ENCODE measurements at regions not wholly inside any gene's neighbourhood (a gene's known extent, or its start where the extent isn't known, plus 50 kb on each side); places are given as distances from the start of the nearest gene placed in this dataset.
"Not testable (repeated sequence)": the region's sequence is repeated elsewhere in the genome, so short reads cannot be mapped to it uniquely, and the experiment has no call there.

DNA sequence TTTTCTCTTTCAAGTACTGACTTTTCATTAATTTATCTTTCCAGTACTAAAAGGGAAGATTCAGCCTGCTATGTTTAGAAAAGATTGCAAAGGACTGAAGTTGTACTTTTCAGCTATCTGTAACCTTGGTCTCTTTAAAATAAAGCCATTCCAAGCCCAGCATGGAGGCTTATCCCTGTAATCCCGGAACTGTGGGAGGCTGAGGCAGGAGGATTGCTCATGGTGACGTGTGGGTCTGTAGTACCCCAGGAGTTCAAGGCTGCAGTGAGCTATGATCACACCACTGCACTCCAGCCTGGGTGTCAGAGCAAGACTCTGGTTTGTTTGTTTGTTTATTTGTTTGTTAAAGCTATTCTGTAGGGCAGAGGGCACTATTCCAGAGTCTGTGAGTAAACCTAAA lies 50.6 kb upstream of the TMEM170B start:
- DNase-seq = no peak

DNA sequence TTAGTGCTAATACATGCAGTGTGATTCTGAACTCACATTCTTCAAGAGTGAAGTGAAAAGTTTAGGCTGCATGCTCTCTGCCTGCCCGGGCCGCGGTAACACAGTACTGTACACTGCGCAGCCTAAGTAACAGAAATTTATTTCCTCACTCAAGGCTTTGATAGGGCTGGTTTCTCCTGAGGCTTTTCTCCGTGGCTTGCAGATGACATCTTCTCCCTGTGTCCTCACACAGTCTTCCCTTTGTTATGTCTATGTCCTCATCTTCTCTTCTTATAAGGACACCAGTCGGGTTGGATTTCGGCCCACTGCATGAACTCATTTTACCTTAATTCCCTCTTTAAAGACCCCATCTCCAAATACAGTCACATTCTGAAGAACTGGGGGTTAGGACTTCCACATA lies 51.1 kb upstream of the TMEM170B start:
- no peak for DNase-seq

- DNase-seq = no peak
Measured at GRCh38 chr6:11486051-11486450, 51.5 kb upstream of the TMEM170B start.

- DNase-seq = no peak
Measured at GRCh38 chr6:11485271-11485670, 52.3 kb upstream of the TMEM170B start.

DNA sequence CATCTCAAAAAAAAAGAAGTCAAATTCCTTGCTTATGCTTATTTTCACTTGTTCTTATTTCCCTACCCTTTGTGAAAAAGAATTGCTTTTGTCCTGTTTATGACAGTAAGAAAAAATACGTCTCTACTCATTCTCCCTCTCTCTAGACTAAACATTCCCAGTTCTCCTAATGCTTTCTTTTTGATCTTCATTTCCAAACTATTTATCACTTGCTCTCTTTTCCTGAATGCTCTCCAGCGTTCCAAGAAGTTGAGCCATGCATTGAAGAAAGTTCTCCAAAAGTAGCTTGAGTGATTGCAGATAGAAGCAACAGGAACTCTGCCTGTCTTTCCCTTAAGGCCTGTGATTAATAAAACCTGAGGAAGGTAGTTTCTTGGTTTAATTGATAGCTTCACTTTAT lies 53.1 kb upstream of the TMEM170B start:
- no peak for DNase-seq

DNA sequence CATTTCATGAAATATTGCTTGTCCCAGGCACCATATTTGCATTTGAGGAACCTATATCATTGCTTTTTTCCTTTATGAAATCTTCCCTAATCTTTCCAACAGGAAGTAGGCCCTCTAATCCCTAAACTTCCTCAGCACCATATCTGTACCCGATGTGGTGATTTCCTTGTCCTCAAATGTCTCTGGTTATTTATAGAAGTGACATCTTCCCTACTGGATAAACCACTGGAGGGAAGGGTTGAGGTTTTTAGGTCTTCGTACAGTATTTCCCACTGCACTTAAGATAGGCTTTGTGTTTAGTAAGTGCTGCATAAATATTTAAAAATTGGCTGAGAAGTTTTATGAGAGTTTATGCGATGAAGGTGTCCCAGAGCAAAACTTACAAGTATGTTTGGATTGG lies 54.9 kb upstream of the TMEM170B start:
- DNase-seq = no peak

DNA sequence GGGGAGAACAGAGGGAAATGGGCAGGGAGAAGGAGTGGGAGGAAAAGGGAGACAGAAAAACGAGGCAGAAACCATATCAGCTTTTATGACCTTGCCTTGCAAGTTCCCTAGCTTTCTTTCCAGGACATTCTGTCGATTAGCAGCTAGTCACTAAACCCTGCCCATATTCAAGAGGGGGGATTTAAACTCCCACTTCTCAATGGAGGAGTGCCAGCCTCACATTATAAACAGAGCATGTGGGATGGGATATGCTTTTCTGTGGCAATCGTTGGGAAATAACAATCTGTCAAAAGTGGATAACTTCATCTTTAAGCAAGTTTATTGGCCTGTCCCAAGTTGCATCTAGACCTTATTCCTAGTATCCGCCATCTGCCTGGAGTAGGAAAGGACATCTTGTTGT lies 57.0 kb upstream of the TMEM170B start:
- no peak for DNase-seq

- no peak for DNase-seq
Measured at GRCh38 chr6:11479296-11479695, 58.3 kb upstream of the TMEM170B start.

DNA sequence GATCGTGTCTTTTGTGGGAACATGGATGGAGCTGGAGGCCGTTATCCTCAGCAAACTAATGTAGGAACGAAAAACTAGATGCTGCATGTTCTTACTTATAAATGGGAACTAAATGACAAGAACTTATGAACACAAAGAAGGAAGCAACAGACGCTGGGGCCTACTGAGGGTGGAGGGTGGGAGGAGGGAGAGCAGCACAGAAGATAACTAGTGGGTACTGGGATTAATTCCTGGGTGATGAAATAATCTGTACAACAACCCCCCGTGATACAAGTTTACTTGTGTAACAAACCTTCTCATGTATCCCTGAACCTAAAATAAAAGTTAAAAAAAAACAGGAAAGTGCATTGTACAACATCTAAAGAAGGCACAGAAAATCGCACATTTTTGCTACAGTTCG lies 59.0 kb upstream of the TMEM170B start:
- DNase-seq = no peak

DNA sequence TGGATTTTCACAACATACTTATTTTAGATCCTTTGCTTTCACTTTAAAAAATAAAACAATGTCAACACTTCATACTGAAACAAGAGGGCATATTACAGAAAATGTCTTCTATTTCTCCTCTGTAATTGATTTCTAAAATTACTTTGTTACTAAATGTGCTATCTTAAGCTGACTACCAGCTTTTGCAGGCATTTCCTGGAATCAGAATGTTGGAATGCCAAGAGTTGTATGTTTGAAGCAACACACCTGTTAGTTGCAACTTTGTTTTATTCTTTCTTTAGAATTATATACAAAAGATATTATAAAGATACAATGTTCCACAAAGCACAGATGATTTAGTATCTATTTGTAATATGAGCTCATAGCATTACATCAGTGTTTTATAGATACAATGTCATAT lies 62.5 kb upstream of the TMEM170B start:
- DNase-seq = no peak

GRCh38 chr6:11473008-11473740 lies 64.4 kb upstream of the TMEM170B start:
- DNase-seq = no peak

- DNase-seq = no peak
Measured at GRCh38 chr6:11471261-11471660, 66.3 kb upstream of the TMEM170B start.

DNA sequence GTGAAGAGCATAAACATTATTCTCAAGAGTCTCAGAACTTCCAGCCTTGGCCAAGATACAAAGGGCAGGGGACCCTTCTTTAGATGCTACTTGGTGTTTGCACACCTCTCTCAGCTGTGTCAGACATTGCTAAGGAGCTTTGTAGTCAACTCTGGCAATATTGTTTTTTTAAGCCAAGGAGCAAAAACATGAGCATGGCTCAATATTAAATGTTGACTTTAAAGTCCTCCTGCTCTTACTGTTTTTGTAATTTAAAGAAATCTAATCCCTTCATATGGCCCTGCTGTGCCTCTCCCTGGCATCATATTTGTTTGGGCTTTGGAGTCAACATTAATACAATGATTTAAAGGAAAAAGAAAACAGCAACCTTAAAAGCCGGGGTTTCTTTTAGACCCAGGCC lies 67.9 kb upstream of the TMEM170B start:
- DNase-seq = no peak

GRCh38 chr6:11468271-11468670 lies 69.3 kb upstream of the TMEM170B start:
- not testable (repeated sequence) for DNase-seq

DNA sequence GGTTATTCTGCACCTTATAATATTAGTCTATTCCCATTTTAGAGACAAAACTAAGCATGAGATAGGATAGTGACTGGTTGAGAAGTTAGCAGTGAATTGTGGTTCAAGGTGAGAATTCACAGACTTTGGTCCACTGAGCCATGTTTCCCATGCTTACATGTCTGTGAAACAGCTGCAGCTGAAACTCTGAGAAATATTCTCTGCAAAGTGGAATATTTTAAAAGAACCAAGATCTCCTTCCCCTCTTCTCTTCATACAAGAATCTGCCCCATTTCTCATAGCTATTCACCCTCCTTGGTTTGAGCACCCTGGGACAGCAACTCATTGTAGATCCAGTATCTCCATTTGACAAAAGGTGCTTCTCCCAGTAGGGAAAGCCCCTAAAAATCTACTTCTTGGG lies 70.2 kb upstream of the TMEM170B start:
- DNase-seq = no peak

DNA sequence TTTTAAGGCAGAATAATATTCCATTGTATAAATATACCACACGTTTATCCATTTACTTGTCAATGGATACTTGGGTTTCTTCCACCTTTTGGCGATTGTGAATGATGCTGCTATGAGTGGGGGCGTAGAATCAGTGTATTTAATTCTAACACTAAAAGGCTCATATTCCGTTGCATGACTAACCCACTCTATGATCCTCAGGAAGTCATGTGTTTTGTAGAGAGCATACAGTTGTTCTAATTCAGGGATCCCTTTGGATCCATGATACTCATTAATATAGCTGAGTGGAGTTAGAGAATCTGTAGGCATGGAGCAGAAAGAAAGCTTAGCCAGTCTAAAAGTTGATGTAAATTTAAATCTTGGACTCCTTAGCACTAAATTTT lies 74.2 kb upstream of the TMEM170B start:
- DNase-seq = no peak

GRCh38 chr6:11462742-11463397 lies 74.7 kb upstream of the TMEM170B start:
- DNase-seq = no peak

GRCh38 chr6:11460837-11461661 lies 76.5 kb upstream of the TMEM170B start:
- DNase-seq = no peak

DNA sequence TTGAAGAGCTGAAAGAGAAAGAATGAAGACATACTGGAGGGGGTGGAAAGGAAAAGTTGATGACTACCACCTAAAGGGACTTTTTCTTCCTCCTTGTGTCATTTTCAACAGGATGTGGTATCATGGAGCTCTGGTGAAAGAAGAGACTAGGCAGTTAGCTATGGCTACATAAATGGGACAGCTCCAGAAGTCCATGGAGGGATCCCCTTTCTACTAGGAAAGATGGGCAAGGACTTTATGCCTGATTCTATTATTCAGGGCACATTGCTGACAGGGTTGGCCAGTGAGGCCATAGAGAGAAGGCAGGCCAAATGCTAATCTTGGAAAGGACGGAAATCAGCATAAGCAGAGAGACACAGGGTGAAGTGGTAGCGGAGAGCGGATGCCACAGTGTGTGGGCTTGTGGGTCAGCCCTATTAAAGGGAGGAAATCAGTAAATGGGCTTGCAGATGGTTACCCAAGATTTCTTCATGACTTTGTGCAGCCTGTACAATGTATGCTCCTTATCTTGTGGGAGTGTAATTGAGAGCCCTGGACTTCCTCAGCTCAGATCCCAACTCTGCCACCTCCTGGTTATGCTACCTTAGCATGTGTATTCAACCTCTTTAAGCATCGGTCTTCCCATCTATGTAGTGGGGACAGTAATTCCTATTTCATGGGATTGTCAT lies 77.4 kb upstream of the TMEM170B start:
- no peak for DNase-seq

DNA sequence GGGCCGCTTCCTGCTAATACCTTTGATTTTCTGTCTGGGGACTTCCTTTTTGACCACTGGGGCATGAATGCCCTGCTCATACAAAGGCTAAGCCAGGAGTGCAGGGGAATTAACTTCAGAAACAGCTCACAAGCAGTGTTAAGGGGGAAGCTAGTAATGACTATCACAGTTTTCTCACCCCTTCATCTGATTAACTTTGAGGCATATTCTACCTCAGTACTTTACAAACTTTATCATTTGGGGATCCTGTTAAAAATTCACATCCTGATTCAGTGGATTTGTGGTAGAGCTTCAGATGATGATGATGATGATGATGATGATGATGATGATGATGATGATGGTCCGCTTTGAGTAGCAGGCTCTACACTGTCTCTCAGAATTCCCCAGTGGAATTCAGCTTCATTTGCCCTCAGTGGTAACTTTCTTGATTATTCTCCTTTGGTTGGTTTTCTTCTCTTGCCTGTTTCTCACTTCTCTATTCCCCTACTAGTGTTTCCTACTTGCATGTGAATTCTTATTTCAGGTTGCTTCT lies 78.4 kb upstream of the TMEM170B start:
- no peak for DNase-seq

DNA sequence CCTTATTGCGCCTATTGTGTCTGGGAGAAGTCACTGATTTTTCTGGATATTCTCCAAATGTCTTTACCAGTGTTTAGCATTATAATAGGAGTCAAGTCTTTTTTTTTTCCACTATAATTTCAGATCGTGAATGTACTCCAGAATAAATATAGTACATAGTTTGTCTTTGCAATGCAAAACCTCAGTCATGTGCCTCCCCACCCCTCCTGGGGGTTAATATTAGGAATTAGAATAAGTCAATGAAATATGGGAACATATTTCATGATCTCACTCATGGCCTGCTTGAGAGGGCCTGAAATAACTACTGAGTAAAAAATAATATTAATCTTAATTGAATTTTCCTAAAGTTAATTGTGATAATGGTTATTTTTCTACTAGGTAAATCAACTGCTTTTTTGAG lies 79.0 kb upstream of the TMEM170B start:
- no peak for DNase-seq

DNA sequence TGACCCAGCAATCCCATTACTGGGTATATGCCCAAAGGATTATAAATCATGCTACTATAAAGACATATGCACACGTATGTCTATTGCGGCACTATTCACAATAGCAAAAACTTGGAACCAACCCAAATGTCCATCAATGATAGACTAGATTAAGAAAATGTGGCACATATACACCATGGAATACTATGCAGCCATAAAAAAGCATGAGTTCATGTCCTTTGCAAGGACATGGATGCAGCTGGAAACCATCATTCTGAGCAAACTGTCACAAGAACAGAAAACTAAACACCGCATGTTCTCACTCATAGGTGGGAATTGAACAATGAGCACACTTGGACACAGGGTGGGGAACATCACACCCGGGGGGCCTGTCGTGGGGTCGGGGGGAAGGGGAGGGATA lies 80.1 kb upstream of the TMEM170B start:
- DNase-seq = not testable (repeated sequence)

- not testable (repeated sequence) for DNase-seq
Measured at GRCh38 chr6:11452106-11452505, 85.4 kb upstream of the TMEM170B start.
